Embryonic facial prominence (tissue), 1 donor: ENCODE measurements at regions not wholly inside any gene's neighbourhood (a gene's known extent, or its start where the extent isn't known, plus 50 kb on each side); places are given as distances from the start of the nearest gene placed in this dataset.

Experiments
- DNase-seq: peaks from one replicate; pipeline ENCODE4 v3.0.0-alpha.2; 2016; ENCODE audit errors: extremely low spot score

GRCh38 chr14:71703477-71703876, 228.8 kb upstream of the RGS6 start:
- DNase-seq: peak; percentile 51

GRCh38 chr14:71704210-71704609, 228.0 kb upstream of the RGS6 start:
- no peak for DNase-seq

GRCh38 chr14:71705460-71705859, 226.8 kb upstream of the RGS6 start:
- DNase-seq: no peak

- no peak for DNase-seq
Measured at GRCh38 chr14:71709076-71709475, 223.2 kb upstream of the RGS6 start.

- no peak for DNase-seq
Measured at GRCh38 chr14:71709987-71710386, 222.2 kb upstream of the RGS6 start.

GRCh38 chr14:71711125-71711524, 221.1 kb upstream of the RGS6 start:
- DNase-seq: no peak

GRCh38 chr14:71711619-71712018, 220.6 kb upstream of the RGS6 start:
- DNase-seq: no peak

- DNase-seq: no peak
Measured at GRCh38 chr14:71712478-71712877, 219.8 kb upstream of the RGS6 start.

GRCh38 chr14:71713016-71713415, 219.2 kb upstream of the RGS6 start:
- no peak for DNase-seq

- DNase-seq: no peak
Measured at GRCh38 chr14:71713451-71713850, 218.8 kb upstream of the RGS6 start.

- no peak for DNase-seq
Measured at GRCh38 chr14:71714225-71714624, 218.0 kb upstream of the RGS6 start.

- DNase-seq: no peak
Measured at GRCh38 chr14:71716041-71716772, 216.0 kb upstream of the RGS6 start.

- no peak for DNase-seq
Measured at GRCh38 chr14:71720978-71721624, 211.1 kb upstream of the RGS6 start.

- DNase-seq: no peak
Measured at GRCh38 chr14:71721791-71722190, 210.4 kb upstream of the RGS6 start.

- DNase-seq: no peak
Measured at GRCh38 chr14:71722885-71723284, 209.3 kb upstream of the RGS6 start.

GRCh38 chr14:71725922-71726579, 206.2 kb upstream of the RGS6 start:
- DNase-seq: peak; percentile 41

GRCh38 chr14:71726580-71727021, 205.6 kb upstream of the RGS6 start:
- DNase-seq: peak; percentile 81

GRCh38 chr14:71728386-71728785, 203.8 kb upstream of the RGS6 start:
- no peak for DNase-seq

- DNase-seq: no peak
Measured at GRCh38 chr14:71729596-71729995, 202.6 kb upstream of the RGS6 start.

- DNase-seq: no peak
Measured at GRCh38 chr14:71730471-71730870, 201.8 kb upstream of the RGS6 start.

GRCh38 chr14:71731096-71731495, 201.1 kb upstream of the RGS6 start:
- no peak for DNase-seq

GRCh38 chr14:71733210-71733883, 198.9 kb upstream of the RGS6 start:
- no peak for DNase-seq
